LNCaP clone FGC (cell line): ENCODE measurements at regions not wholly inside any gene's neighbourhood (a gene's known extent, or its start where the extent isn't known, plus 50 kb on each side); places are given as distances from the start of the nearest gene placed in this dataset.

Experiments
- DNase-seq: peaks from one replicate; pipeline ENCODE4 v3.0.0-alpha.2; 2011; ENCODE audit warnings: low read depth
- H3K4me3 ChIP-seq: 2 replicates; pipeline ENCODE4 v1.5.1; 2011; ENCODE audit warnings: mild to moderate bottlenecking, low read depth, low read length, control low read depth
- TF ChIP-seq, protein P1 (sequence below): IDR thresholded peaks from 2 replicates; pipeline ENCODE4 v1.5.1; 2012; ENCODE audit warnings: mild to moderate bottlenecking; ENCODE audit not compliant: control insufficient read depth, insufficient read depth; ENCODE audit errors: extremely low read depth

DNA sequence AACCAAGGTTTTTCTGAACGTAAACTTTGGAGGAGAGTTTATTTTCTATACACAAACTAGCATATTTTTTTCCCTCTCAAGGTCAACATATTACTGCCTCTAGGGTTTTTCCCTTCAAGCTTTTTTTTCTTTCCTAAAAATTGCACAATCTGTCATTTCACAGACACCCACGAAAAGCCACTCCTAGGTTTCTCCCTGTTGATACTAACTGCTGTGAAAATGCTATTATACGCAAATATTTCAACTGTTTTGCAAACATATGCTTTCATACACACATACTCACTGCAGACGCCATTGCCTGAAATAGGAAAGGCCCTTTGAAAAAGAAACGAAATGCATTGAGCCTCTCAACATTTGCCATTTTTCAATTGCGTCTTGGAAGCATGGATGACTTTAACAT is 333.0 kb downstream of the CD83 start:
- no peak overlapping the region for H3K4me3 ChIP-seq
- TF ChIP-seq, protein P1, sequence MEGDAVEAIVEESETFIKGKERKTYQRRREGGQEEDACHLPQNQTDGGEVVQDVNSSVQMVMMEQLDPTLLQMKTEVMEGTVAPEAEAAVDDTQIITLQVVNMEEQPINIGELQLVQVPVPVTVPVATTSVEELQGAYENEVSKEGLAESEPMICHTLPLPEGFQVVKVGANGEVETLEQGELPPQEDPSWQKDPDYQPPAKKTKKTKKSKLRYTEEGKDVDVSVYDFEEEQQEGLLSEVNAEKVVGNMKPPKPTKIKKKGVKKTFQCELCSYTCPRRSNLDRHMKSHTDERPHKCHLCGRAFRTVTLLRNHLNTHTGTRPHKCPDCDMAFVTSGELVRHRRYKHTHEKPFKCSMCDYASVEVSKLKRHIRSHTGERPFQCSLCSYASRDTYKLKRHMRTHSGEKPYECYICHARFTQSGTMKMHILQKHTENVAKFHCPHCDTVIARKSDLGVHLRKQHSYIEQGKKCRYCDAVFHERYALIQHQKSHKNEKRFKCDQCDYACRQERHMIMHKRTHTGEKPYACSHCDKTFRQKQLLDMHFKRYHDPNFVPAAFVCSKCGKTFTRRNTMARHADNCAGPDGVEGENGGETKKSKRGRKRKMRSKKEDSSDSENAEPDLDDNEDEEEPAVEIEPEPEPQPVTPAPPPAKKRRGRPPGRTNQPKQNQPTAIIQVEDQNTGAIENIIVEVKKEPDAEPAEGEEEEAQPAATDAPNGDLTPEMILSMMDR = no peak
- no peak for DNase-seq

DNA sequence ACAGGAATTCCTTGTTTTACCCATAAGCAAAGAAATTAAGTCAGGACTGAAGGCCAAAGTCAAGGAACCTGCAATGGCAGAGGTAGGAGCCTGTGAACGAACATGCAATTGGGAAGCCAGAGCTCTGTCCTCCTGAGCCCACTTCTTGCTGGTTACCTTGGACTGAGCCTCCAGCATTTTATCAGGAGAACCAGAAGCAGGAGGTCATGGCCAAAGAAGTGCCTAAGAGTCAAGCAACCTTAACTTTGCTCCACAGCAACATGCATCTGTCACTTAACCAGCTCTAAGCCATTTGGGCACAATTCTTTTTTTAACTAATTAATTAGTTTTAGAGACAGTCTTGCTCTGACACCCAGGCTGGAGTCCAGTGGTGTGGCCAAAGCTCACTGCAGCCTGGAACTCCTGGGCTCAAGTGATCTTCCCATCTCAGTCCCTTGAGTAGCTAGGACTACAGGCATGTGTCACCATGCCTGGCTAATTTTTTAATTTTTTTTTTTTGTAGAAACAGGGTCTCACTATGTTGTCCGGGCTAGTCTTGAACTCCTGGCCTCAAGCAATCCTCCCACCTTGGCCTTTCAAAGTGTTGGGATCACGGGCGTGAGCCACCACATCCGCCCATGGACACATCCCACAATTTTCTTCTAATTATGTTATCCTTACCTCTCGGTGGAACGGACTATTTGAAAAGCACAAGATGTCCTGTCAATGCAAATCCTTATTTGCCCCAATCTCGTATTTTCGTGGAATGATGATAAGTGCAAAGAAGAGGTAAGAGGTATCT is 334.2 kb downstream of the CD83 start:
- no peak for DNase-seq
- TF ChIP-seq, protein P1 = no peak
- no peak overlapping the region for H3K4me3 ChIP-seq

DNA sequence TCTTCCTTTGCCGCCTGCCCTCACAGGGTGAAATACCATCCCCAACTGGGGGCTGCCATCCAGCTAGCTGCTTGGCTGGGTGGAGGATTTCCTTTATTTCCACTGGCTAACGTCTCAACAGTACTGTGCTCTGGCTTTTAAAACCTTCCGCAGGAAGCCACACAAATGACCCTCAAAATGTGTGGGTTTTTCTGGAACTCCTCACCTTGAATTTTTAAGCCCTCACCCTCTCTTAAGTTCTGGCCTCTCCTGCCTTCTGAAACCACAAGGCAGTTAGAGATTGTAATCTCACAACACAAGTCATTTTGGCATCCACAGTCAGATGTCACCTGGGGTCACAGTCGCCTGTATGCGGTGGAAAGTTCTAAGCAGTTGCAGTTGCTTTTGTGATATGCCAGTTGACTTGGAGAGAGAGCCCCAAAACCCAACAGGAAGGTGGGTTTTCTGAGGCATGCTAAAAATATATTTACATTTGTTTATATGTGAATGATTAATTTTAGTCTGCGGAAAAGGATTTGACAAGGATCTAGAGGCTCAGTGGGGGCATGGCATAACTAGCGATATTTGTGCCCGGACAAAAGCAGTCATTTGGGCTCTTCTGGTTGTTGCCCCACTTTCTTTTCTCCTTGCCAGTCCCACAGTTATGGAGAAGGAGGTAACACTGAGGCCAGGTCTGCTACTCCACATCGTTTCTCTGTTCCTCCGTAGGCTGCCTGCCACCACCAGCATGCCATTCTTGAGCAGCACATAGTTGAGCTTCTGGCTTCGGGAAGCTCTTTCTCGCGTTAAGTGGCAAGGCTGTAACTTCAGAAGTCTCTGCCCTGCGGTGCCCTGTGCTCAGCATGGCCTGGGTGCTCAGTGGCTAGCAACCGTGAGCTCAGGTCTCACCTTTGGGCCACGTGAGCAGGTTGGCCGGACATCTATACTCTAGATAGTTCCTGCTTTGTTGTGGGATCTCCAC is 335.3 kb downstream of the CD83 start:
- TF ChIP-seq, protein P1 = no peak
- DNase-seq = peak; percentile 23
- H3K4me3 ChIP-seq = no peak overlapping the region

DNA sequence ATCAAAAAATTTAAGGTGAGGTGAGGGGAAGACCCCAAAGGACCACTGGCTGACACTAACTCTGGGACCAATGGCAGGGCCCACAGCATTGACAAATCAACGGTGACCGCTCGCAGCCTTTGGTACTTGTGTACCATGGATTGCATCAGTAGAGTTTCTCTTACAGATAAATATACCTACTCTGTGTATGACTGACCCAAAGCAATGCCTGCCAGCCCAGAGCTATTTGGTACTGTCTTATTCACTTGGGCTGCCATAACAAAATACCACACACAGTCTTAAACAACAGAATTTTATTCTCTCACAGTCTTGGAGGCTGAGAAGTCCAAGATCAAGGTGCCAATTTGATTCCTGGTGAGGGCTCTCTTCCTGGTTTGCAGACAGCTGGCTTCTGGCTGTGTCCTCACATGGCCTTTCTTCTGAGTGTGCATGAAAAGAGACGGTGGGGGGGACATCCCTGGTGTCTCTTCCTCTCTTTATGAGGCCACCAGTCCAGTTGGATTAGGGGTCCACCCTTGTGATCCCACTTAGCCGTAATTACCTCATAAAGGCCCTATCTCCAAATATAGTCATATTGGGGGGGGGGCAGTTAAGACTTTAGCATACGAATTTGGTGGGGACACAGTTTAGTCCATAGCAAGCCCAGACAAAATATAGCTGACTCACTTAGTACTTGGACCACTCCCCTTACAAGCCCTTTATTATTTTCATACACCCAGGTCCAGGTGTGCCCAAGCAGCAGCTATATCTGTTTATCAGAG is 336.3 kb downstream of the CD83 start:
- TF ChIP-seq, protein P1 = no peak
- peak; percentile 13 for DNase-seq
- no peak overlapping the region for H3K4me3 ChIP-seq

DNA sequence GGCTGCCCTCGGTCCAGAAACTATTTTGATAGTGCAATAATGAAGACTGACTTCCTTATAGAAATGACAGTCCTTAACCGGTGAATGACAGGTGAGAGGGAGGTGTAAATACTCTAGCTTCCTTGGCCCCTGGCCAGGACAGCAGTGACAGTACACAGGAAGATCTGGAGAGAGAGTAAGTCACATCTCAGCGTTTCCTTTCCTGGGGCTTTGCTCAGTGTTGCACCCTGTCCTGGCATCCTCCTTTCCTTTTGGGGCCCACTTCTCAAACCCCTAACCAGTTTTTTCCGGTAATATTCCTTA is 336.9 kb downstream of the CD83 start:
- H3K4me3 ChIP-seq = no peak overlapping the region
- peak; percentile 77 for DNase-seq
- TF ChIP-seq, protein P1 = no peak

DNA sequence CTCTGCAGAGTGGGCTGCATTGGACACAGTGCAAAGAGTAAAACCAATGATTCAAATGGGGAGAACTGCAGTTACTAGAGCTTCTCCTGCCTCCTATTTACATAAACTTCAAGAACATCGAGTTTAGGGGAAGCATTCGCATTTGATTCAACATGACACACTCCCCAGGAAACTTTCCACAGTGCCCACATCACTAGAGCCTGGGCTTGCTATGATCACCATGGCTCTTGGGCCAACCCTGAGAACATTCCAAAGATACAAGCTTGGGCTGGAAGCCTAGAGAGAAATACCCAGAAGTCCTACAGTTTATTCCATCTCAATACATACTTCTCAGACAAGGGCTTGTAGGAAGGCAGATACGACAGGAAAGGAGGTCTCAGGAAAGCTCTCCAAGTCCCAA is 337.9 kb downstream of the CD83 start:
- no peak overlapping the region for H3K4me3 ChIP-seq
- TF ChIP-seq, protein P1 = no peak
- no peak for DNase-seq
